ENCODE measurements at regions not wholly inside any gene's neighbourhood (a gene's known extent, or its start where the extent isn't known, plus 50 kb on each side); places are given as distances from the start of the nearest gene placed in this dataset.

DNA sequence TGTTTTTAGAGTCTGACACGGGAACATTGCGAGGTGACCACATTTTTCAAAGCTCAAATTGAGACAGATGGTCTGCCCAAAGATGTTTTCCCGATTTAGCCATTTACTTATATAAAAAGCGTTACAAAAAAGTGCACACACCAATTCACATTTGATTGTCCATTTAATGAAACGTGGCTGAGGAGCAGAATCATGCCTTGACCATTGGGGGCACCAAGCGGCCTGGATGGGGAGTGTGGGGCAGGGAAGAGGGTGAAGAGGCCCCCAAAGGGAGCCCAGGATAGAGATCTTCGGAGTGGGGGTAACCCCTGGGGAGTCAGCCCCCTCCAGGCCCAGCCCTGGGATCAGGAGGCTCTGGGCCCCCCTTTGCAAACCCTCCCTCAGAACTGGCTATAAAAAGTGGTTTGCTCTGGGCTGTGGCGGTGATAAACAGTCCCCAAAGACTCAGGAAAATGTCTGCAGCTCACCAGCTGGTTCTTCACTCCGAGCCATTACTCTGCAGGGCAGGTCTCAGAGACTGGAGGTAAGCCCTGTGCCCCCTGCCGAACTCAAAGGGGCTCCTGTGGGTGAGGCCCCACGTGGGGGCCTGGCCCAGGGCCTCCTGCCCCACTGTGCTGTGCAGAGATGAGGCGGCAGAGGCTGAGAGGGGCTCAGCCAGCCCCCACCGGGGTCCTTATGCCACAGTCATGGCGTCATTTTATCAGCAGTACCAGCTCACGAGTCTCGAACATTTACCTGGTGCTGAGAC lies 105.9 kb upstream of the SEC14L1 start:
- H3K27ac ChIP-seq, result no peak overlapping the region
- TF ChIP-seq, protein P1, sequence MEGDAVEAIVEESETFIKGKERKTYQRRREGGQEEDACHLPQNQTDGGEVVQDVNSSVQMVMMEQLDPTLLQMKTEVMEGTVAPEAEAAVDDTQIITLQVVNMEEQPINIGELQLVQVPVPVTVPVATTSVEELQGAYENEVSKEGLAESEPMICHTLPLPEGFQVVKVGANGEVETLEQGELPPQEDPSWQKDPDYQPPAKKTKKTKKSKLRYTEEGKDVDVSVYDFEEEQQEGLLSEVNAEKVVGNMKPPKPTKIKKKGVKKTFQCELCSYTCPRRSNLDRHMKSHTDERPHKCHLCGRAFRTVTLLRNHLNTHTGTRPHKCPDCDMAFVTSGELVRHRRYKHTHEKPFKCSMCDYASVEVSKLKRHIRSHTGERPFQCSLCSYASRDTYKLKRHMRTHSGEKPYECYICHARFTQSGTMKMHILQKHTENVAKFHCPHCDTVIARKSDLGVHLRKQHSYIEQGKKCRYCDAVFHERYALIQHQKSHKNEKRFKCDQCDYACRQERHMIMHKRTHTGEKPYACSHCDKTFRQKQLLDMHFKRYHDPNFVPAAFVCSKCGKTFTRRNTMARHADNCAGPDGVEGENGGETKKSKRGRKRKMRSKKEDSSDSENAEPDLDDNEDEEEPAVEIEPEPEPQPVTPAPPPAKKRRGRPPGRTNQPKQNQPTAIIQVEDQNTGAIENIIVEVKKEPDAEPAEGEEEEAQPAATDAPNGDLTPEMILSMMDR (IDR thresholded peaks at IDR 0.05 in 8 of 11, conservative IDR thresholded peaks at IDR 0.05 in 3 of 11), result no peak
- no peak for TF ChIP-seq POLR2A (IDR thresholded peaks at IDR 0.05)
- TF ChIP-seq POLR2AphosphoS5 (IDR thresholded peaks at IDR 0.05), result no peak
- no peaks in the 10 kb centered on the region for H3K36me3 ChIP-seq
- H3K27me3 ChIP-seq (replicated peaks in 1 of 7), result peaks cover 0 to 51% (median 0%) of the 10 kb centered on the region in 7 donors
- WGBS, 5 donors, result 72 to 83% (median 76%) methylated on average over 12 to 16 of the region's 16 CpGs
- intact Hi-C loops (cut with DNase I; ENCODE audit: low total_unique reads), result no loop called here
- H3K4me1 ChIP-seq, result peaks cover 0 to 16% (median 9%) of the 10 kb centered on the region in 6 donors
- H3K4me3 ChIP-seq, result no peak overlapping the region
- peaks cover 0 to 18% (median 12%) of the 10 kb centered on the region in 8 donors for H3K9me3 ChIP-seq
- DNase-seq, result no peak

DNA sequence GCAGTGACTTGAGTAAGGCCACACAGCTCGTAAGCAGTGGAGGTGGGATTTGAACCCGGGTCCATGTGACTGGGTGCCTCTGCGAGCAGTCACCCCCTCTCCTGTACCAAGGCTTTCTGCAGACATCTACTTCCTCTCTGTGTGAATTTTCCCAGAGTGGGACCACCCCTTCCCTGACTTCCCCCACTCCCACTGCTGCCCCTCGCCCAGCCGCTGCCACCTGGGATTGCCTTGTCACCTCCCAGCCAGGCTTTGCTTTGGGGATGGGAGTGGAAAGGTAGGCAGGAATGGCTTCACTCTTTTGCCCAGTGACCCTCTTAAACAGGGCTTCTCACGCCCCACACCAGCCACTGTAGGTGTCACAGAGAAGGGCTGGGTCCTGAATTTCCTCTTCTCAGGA lies 105.2 kb upstream of the SEC14L1 start:
- H3K4me1 ChIP-seq, result peaks cover 0 to 16% (median 9%) of the 10 kb centered on the region in 6 donors
- no peak for TF ChIP-seq POLR2AphosphoS5 (IDR thresholded peaks at IDR 0.05)
- no peak for TF ChIP-seq POLR2A (IDR thresholded peaks at IDR 0.05)
- TF ChIP-seq, protein P1 (IDR thresholded peaks at IDR 0.05 in 8 of 11, conservative IDR thresholded peaks at IDR 0.05 in 3 of 11), result no peak
- intact Hi-C loops (cut with DNase I; ENCODE audit: low total_unique reads), result no loop called here
- H3K27me3 ChIP-seq (replicated peaks in 1 of 7), result peaks cover 0 to 51% (median 0%) of the 10 kb centered on the region in 7 donors
- WGBS, 5 donors, result 82 to 95% (median 92%) methylated on average over 6 of the region's 6 CpGs
- H3K4me3 ChIP-seq, result no peak overlapping the region
- DNase-seq, result no peak
- H3K9me3 ChIP-seq, result peaks cover 0 to 18% (median 12%) of the 10 kb centered on the region in 8 donors
- no peaks in the 10 kb centered on the region for H3K36me3 ChIP-seq
- no peak overlapping the region for H3K27ac ChIP-seq

DNA sequence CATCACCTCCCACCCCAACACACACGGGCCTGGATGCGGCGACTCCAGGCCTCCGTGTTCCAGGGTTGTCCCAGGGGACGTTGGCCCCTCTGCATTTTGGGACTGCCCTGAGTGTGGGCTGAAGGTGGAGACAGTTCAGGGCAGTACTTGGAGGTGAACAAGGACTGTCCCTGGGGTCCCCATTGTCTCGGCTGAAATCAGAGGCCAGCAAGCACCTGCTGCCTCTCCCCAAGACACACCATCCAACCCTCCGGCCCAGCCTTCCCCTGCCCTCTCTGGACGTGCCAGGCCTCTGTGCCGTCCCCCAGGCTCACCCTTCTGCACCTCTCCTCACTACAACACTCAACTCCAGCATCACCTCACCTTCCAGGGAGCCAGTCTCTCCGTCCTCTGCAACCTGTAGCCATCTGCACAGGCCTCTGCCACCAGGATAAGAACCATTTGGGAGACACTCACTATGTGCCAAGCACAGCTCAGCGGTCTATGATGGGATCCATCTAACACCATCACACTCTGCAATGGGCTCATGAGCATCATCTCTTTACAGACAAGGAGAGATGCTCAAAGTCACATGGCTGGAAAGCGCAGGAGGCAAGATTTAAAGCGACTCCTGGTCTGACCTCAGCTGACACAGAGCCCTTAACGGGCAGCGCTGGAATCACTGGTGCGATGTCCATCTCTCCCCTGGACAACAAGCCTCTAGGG lies 104.5 kb upstream of the SEC14L1 start:
- Histone ChIP-seq H3K4me1 (peaks cover 0 to 16% (median 9%) of the 10 kb centered on the region in 6 donors), H3K9me3 (peaks cover 0 to 12% (median 11%) of the 10 kb centered on the region in 8 donors), H3K27ac (no peak overlapping the region), H3K4me3 (no peak overlapping the region), H3K36me3 (no peaks in the 10 kb centered on the region), H3K27me3 (replicated peaks in 1 of 7) (peaks cover 0 to 51% (median 0%) of the 10 kb centered on the region in 7 donors)
- WGBS, 5 donors, result 74 to 87% (median 85%) methylated on average over 13 to 16 of the region's 16 CpGs
- intact Hi-C loops (cut with DNase I; ENCODE audit: low total_unique reads), result no loop called here
- TF ChIP-seq POLR2AphosphoS5 (IDR thresholded peaks at IDR 0.05) (no peak), POLR2A (IDR thresholded peaks at IDR 0.05) (no peak)
- TF ChIP-seq, protein P1 (IDR thresholded peaks at IDR 0.05 in 8 of 11, conservative IDR thresholded peaks at IDR 0.05 in 3 of 11), result no peak
- DNase-seq, result no peak

DNA sequence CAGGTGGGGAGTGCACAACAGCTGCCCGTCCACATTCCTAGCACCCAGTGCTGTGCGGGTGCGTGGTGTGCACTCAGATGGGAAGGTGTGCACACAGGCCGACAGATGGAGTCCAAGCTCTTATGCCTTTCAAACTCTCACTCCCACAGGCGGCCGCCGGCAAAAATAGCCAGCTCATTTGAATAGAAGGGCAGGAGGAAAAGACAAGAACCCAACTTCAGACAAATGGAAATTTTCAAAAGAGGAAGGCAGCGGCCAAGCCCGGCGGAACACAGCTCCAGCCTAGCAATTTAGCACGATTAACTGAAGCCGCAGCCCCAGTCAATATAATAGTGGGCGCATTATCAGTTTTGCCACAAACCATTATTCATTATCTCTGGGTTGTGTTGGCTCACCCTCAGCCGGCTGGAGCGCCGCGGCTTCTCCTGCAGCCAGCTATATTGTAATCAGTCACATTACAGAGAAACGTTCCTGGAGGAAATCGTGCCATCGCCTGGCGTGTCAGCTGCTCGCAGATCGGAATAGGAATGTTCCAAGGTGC lies 103.9 kb upstream of the SEC14L1 start:
- Histone ChIP-seq H3K27ac (no peak overlapping the region), H3K36me3 (no peaks in the 10 kb centered on the region), H3K4me3 (no peak overlapping the region), H3K9me3 (peaks cover 0 to 6% (median 5%) of the 10 kb centered on the region in 8 donors), H3K27me3 (replicated peaks in 1 of 7) (peaks cover 0 to 51% (median 0%) of the 10 kb centered on the region in 7 donors), H3K4me1 (peaks cover 0 to 16% (median 9%) of the 10 kb centered on the region in 6 donors)
- no peak for DNase-seq
- whole genome bisulfite sequencing, 5 donors, result 24 to 35% (median 28%) methylated on average over 23 of the region's 23 CpGs
- TF ChIP-seq, protein P1 (IDR thresholded peaks at IDR 0.05 in 8 of 11, conservative IDR thresholded peaks at IDR 0.05 in 3 of 11), result no peak
- TF ChIP-seq POLR2AphosphoS5 (IDR thresholded peaks at IDR 0.05) (no peak), POLR2A (IDR thresholded peaks at IDR 0.05) (no peak)
- intact Hi-C loops (cut with DNase I; ENCODE audit: low total_unique reads), result no loop called here
